ENCODE measurements at regions not wholly inside any gene's neighbourhood (a gene's known extent, or its start where the extent isn't known, plus 50 kb on each side); places are given as distances from the start of the nearest gene placed in this dataset.
"Not testable (repeated sequence)": the region's sequence is repeated elsewhere in the genome, so short reads cannot be mapped to it uniquely, and the experiment has no call there.

DNA sequence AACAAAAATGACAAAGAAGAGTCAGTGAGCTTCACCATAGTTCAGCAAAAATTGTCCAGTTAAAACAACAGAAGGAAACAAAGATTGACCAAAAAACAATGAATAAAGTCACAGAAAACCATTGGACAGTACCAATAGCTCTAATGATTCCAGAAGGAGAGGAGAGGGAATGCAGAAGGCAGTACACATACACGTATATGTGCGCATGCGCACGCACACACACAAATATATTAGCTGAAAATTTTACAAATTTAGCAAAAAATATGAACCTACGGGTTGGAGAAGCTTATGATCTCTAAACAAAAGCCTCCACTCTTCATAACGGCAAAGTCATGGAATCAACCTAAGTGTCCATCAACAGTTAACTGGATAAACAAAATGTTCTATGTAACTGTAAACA, 120.3 kb upstream of the MON1B start:
- no peak for DNase-seq

DNA sequence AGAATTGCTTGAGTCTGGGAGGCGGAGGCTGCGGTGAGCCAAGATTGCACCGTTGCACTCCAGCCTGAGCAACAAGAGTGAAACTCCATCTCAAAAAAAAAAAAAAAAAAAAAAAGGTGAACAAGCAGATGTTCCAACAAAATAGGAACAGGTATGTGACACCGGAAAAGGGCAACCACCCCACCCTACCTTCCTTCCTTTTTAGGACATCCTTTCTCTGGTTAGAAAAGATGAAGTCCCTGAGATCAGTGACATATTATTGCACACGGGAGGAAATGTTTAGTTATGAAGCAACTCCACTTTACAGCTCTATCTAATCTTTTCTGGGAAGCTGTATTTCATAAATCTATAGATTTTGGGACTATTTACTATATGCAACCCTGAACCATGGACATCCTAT, 114.2 kb upstream of the MON1B start:
- DNase-seq: no peak

DNA sequence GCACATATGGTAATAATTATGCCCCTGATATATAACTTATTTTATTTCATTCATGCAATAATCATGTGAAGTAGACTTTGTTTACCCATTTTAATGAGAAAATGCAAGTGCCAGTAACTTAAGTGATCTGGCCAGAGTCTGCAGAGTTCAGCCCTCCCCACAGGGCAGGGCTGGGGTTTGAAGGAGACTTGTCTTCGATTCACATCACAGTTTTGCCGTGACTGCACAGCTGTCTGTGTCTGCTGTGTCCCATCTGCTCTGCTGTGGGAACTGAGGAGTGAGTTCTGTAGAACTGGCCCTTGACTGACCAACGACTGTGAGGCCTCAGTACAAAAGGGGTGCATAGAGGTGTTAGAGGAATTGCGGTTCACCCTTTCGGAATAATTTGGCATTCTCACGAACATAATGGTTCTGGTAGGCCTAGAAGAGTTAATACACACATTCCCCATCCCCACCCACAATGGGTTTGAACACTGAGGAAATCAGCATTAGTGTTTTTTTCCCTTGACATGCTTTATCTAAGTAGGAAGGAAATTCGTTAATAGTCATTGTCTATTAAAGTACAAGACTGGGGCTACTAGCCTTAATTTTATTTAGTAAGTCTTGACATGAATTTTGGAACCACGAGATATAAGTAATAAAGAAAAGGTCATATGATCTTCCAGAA, 113.6 kb upstream of the MON1B start:
- DNase-seq: no peak

DNA sequence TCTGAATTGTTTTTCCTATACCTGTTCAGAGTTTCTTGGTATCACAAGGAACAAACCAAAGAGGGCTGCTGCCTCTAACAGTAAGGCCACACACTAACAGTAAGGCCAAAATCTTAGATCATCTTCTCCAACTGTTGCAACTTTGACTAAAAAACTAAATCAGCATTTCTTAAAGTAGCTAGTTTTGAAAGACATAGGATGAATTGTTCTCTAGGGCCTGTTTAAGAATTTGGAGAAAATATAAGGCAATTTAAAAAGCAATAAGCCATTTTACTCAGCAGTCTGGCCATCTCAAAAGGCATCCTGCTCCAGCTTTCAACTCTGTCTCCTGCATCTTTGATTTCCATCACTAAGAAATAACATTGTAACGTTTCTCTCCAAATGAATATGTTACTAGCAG, 105.0 kb upstream of the MON1B start:
- DNase-seq: no peak

DNA sequence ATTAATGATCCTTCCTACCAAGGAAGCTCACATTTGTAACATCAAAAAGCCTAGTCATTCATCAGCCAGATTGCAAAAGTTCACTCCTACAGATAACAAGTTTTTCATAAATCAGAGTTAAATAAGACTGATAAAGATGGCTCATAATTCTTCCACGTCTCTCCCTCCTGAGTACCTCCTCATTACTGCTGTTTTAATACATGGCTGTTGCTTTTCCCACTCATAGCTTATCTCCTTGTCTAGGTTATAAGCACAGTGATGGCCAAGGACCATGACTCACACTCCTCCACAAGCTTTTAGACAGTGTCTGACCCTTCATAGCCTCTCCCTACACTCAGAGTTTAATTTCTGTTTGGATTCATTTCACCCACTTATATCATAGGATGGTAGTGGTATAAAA, 100.9 kb upstream of the MON1B start:
- no peak for DNase-seq

DNA sequence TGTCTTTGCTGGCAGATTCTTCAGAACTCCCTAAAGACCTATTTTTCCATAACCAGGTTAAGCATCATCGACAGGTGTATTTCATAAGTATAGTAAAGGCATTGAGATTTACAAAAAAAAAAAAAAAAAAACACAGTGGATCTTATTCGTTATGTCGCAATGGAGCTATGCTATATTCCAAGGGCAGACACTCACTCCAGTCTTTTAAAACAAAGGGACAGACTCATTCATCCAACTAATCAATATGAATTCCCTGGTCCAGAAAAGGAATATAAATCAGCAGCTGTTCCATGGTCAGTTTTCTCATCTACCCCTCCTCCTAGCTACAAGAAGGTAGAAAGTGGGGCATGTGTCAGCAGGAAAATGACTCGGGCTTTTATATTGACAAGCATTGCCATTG, 97.7 kb upstream of the MON1B start:
- DNase-seq: no peak

DNA sequence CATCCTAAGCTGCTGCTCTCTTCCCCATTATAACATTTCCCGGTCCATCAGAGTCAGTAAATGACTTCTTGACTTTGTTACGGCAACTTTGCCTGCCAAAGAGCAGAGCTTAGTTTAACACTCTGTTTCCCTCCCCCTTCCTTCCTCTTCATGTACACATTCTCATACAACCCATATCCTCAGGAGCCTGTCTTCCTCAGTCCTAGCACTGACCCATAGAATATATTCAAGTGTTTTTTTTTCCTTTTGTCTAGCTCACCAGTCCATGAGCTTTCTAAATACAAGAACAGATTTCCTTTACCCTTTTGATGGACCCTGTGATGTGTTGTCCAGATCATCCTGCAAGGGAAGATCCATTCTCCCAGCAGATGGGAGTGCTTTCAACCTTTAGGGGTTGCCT, 97.0 kb upstream of the MON1B start:
- no peak for DNase-seq

DNA sequence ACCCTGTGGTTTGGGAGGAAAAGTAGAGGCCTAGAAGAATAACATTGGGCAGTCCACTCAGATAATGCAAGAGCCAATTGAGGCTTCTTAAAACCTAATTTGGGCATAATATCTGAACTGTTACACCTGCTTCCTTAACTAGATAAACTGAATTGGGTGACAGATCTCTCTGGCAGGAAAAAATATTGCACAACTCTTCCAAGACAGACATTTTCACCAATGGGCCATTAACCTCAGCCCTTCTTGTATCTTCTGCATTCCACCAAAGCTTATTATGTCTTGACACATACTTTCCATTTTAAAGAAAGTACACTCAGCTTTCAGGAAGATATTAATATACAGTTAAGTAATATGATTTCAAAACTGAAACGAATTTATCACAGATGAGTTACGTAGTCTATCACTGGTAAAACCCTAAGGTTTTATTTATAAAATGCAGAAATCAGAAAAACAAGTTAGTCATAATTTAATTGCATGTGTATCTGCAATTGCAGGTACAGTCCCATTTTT, 79.9 kb upstream of the MON1B start:
- no peak for DNase-seq

DNA sequence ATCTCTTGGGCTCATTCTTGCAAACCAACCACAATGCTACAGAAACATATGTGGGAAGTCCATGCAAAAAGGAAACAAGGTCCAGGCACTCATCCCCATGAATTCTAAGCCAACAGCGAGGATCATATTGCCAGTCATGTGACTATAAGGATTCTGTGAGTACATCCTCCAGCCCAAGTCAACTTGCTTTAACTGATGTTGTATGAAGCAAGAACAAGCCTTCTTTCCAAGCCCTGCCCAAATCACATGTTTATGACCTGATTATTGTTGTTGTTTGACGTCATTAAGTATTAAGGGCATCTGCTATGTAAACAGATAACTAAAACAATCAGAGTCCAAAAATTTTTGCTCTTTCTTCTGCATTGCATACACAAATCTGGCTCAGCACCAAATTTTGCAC, 78.2 kb upstream of the MON1B start:
- no peak for DNase-seq

DNA sequence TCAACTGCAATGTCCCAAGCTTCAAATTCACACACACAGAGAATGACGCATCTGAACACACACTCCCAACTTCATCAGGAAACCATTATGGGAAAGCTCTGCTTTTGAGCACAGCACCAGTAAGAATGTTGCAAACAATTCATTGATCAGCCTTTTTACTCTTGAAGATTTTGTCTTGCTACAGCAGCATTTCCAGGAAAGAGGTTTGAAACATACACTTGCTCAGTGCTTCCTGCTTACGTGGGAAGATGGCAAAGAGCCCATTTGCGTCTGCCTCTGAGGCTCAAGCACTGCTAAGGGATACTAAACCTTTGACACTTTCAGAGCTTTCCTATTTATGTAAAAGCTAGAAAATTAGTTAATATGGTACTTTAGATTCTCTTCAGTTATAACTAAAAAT, 77.2 kb upstream of the MON1B start:
- DNase-seq: no peak

DNA sequence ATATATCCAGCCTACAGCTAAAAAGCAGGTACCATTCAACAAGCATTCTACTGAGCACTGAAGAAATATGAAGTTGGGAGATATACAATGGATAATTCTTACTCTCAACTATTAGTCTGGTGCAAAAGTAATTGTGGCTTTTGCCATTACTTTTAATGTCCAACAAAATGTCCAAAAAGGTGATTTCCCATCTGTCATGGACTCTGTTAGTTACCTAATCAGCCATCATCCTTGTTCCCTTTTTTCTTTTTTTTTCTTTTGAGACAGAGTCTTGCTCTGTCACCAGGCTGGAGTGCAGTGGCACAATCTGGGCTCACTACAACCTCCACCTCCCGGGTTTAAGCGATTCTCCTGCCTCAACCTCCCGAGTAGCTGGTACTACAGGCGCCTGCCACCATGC, 76.6 kb upstream of the MON1B start:
- not testable (repeated sequence) for DNase-seq

DNA sequence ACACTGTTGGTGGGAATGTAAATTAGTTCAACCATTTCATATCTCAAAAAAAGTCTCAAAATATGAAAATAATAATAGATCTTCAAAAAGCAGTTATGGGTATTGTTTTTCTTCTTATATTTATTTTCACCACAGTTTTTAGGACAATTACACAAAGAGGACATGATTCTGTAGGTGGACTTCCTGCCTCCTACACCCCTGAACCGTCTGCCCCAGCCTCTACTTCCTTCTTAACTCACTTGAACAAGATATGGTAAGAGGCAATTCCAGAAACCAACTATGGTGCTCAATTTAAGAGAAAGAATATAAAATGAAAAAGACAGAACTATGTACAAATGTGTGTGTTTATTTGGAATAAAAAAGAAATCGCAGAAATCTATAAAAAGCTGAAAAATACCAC, 74.1 kb upstream of the MON1B start:
- DNase-seq: no peak

DNA sequence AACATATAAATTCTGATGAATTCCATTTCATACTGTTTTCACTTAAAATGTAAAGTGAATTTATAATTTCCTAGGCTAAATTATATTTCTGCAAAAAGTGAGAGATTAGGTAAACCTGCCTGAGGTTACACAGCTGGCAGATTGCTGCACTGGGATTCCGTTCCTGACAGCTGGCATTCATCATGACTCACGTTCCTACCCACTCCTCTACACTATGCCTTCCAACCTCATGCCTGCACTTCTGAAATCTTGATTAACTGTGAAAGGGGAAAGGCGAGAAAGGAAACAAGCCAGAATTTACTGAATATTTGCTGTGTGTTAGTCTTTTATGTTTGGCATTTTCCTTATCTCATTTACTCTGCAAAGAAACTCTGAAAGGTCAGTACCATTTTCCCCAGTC, 73.3 kb upstream of the MON1B start:
- DNase-seq: no peak

DNA sequence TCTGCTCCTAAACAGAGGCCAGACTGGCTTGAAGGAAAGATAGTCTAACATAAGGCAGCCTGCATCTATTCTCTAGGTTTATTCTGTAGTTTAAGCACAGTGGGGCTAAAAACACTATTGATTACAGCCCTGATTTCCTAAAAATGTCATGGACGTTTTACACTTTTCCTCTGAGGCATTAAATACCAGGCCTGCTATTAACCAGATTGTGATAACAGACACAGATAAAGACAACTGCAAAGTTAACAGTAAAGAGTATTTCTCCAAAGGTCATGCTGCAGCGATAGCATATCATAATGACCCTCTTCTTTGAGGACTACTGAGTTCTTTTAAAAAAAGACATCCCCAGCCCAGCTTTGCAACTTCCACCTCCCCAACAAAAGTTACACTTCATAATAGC, 59.6 kb upstream of the MON1B start:
- DNase-seq: no peak

DNA sequence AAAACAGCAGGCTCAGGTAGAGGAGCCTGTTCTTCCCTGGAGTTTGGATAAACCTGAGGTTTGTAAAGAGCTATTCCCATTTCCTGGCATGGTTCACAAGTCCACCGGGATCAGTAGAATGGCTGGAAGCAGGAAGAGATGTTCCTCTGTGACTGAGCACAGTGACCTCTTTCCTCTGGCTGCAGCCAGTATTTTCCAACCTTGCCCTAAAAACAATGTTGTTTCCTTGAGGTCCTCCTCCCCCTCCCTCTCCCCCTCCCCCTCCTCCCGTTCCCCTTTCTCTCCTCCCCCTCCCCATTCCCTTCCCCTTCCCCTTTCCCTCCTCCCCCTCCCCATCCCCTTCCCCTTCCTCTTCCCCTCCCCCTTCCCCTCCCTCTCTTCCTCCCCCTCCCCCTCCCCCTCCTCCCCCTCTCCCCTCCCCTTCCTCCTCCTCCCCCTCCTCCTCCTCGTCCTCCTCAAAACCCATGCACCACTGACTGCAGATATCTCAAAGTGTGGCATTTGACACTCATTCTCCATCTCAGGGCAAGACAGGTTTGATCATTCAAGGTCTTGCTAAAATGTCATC, 58.9 kb upstream of the MON1B start:
- DNase-seq: no peak

DNA sequence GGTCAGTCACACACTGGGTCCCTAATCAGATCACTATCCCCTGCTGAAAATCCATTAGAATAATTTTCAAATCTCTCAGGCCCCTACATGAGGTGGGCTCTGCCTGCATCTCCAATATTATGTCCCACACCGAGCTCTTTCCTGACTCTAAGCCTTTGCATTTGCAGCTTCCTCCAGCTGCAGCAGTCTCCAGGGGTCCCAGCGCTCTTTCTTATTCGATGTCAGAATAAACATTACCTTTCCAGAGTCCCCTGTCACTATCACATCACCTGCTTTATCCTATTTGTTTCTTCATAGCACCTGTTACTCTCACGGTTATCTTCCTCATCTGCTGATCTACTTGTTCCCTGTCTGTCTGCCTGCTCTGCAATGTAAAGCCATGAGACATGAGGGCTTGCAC, 57.3 kb upstream of the MON1B start:
- DNase-seq: peak; percentile 90

DNA sequence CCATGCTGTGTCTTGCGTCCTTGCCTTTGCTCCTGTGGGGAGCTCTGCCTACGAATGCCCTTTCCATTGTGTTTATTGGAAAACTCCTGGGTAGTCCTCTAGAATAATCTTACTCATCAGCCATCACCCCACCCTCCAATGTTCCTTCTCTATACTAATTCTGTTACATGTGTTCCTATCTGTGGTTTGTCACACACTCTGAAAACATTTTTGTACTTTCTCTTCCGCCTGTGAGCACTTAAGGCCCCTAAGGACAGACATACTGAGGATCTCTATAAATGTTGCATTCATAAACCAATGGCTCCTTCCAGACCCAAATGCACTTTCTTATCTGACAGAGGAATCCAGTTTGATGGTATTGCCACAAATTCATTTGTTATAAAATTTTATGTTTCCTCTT, 53.9 kb upstream of the MON1B start:
- no peak for DNase-seq
